GM12878 (cell line): ENCODE measurements at regions not wholly inside any gene's neighbourhood (a gene's known extent, or its start where the extent isn't known, plus 50 kb on each side); places are given as distances from the start of the nearest gene placed in this dataset.

ENCODE experiments used
- ATAC-seq: fragments of 200-7000 bp; cut with Tn5 transposase; 3 replicates; pipeline ENCODE4 v1.9.1; 2020; ENCODE audit warnings: mild to moderate bottlenecking, moderate library complexity
- BruUV-seq: library from RNA; stranded (reverse); fragments of 400-500 nt; replicated peaks from 2 replicates; lab custom pipeline; 2021; lab: Mats Ljungman, UMichigan
- CTCF ChIA-PET: fragments of 300-600 bp; sonication (Branson Sonifier 250); formaldehyde crosslinking; extraction: SDS; loops from one replicate; lab custom pipeline; 2021; ENCODE audit warnings: inconsistent platforms; lab: Yijun Ruan, JAX
- POLR2A ChIA-PET: fragments of 350-600 bp; formaldehyde crosslinking; extraction: SDS; loops from one replicate; lab custom pipeline; 2021; ENCODE audit warnings: inconsistent platforms; lab: Charles Lee
- RAD21 ChIA-PET: fragments of 300-600 bp; sonication (Branson Sonifier 250); formaldehyde crosslinking; loops from one replicate; lab custom pipeline; 2023; ENCODE audit warnings: antibody characterized with exemption; ENCODE audit not compliant: unreplicated experiment; lab: Charles Lee
- SMC1A ChIA-PET: fragments of 300-600 bp; sonication (Branson Sonifier 250); formaldehyde crosslinking; loops from one replicate; lab custom pipeline; 2023; ENCODE audit not compliant: unreplicated experiment, uncharacterized antibody; lab: Charles Lee
- DNase-seq: peaks from one replicate; pipeline ENCODE4 v3.0.0-alpha.2; 2011; ENCODE audit warnings: low read depth, low spot score
- FAIRE-seq: peaks from 3 replicates; lab custom pipeline; 2011; peaks lifted over from hg19 to GRCh38; lab: Jason Lieb, UNC
- H2AFZ ChIP-seq: 2 replicates; pipeline ENCODE4 v1.6.0; 2011; ENCODE audit warnings: low read depth, low read length, control low read depth; ENCODE audit not compliant: control insufficient read depth
- H3K27ac ChIP-seq: 2 replicates; pipeline ENCODE4 v1.5.1; 2011; ENCODE audit warnings: control low read depth; ENCODE audit not compliant: control insufficient read depth, insufficient read depth
- H3K27me3 ChIP-seq, 2 experiments: replicated peaks in 1 of 2; 2 replicates each; pipeline versions ENCODE4 v1.6.0 to v1.6.1; 2011; ENCODE audit warnings: low read length in 1 of 2; ENCODE audit not compliant: control insufficient read depth in 2 of 2, insufficient read depth in 2 of 2
- H3K36me3 ChIP-seq, 2 experiments: 2 replicates each; pipeline ENCODE4 v1.5.1; 2011; ENCODE audit warnings: low read length in 1 of 2; ENCODE audit not compliant: control insufficient read depth in 2 of 2, insufficient read depth in 2 of 2
- H3K4me1 ChIP-seq: 2 replicates; pipeline ENCODE4 v1.6.1; 2011; ENCODE audit warnings: mild to moderate bottlenecking, low read length, moderate library complexity, mixed read lengths; ENCODE audit not compliant: control insufficient read depth, insufficient read depth
- H3K4me2 ChIP-seq: 2 replicates; pipeline ENCODE4 v1.6.0; 2011; ENCODE audit warnings: control low read depth; ENCODE audit not compliant: control insufficient read depth, insufficient read depth
- H3K4me3 ChIP-seq: fragments of 200-600 bp; sonication (generic); 2 replicates; pipeline ENCODE4 v1.5.1; 2016
- H3K79me2 ChIP-seq: 2 replicates; pipeline ENCODE4 v1.6.0; 2011; ENCODE audit warnings: low read length; ENCODE audit not compliant: control insufficient read depth, insufficient read depth
- H3K9ac ChIP-seq: 2 replicates; pipeline ENCODE4 v1.8.0; 2011; ENCODE audit warnings: low read length, control low read depth, mixed read lengths; ENCODE audit not compliant: control insufficient read depth, insufficient read depth
- H3K9me3 ChIP-seq: replicated peaks from 3 replicates; pipeline ENCODE4 v1.5.1; 2011; ENCODE audit warnings: mild to moderate bottlenecking, low read length; ENCODE audit not compliant: control insufficient read depth, insufficient read depth
- H4K20me1 ChIP-seq: 2 replicates; pipeline ENCODE4 v1.6.0; 2011; ENCODE audit not compliant: control insufficient read depth, insufficient read depth
- BCLAF1 ChIP-seq: fragments of 450-650 bp; IDR thresholded peaks from 2 replicates; pipeline ENCODE4 v1.6.1; 2017; ENCODE audit warnings: antibody characterized with exemption, mild to moderate bottlenecking, moderate library complexity
- CBX3 ChIP-seq: fragments of 200-600 bp; sonication (generic); IDR thresholded peaks from 2 replicates; pipeline ENCODE4 v1.6.1; 2016; ENCODE audit warnings: low read depth, borderline replicate concordance
- CBX5 ChIP-seq: sonication (generic); IDR thresholded peaks from 2 replicates; pipeline ENCODE4 v1.6.1; 2016; ENCODE audit warnings: low read depth, moderate library complexity, mild to moderate bottlenecking, inconsistent platforms
- ELK1 ChIP-seq: IDR thresholded peaks from 2 replicates; pipeline ENCODE4 v1.6.1; 2012; ENCODE audit warnings: low read depth, low read length, improper control_type of control experiment
- GABPA ChIP-seq: IDR thresholded peaks from 2 replicates; pipeline ENCODE4 v1.6.1; 2014; ENCODE audit warnings: antibody characterized with exemption, low read depth, mild to moderate bottlenecking, inconsistent platforms
- HDAC6 ChIP-seq: fragments of 200-600 bp; sonication (generic); IDR thresholded peaks from one replicate; pipeline ENCODE4 v1.8.0; 2017; ENCODE audit warnings: antibody characterized with exemption; ENCODE audit not compliant: unreplicated experiment
- IRF4 ChIP-seq: IDR thresholded peaks from 2 replicates; pipeline ENCODE4 v1.6.1; 2011; ENCODE audit warnings: low read depth, low read length
- JUND ChIP-seq: IDR thresholded peaks from 2 replicates; pipeline ENCODE4 v1.6.1; 2012; ENCODE audit warnings: low read depth, mild to moderate bottlenecking, low read length, improper control_type of control experiment, moderate library complexity
- NR2C1 ChIP-seq: fragments of 450-650 bp; IDR thresholded peaks from 2 replicates; pipeline ENCODE4 v1.6.1; 2017; ENCODE audit warnings: antibody characterized with exemption, mild to moderate bottlenecking, moderate library complexity
- POLR2A ChIP-seq: IDR thresholded peaks from 2 replicates; pipeline ENCODE4 v1.6.1; 2011; ENCODE audit warnings: low read depth, mild to moderate bottlenecking, low read length
- RELA ChIP-seq: fragments of 450-650 bp; IDR thresholded peaks from 2 replicates; pipeline ENCODE4 v1.8.0; 2014; ENCODE audit warnings: borderline replicate concordance; ENCODE audit not compliant: partially characterized antibody
- SMARCA5 ChIP-seq: fragments of 450-650 bp; IDR thresholded peaks from 2 replicates; pipeline ENCODE4 v1.6.1; 2017; ENCODE audit warnings: mild to moderate bottlenecking
- SREBF1 ChIP-seq: IDR thresholded peaks from 2 replicates; pipeline ENCODE4 v1.6.1; 2012; ENCODE audit warnings: mild to moderate bottlenecking, low read length
- STAT1 ChIP-seq: fragments of 450-650 bp; conservative IDR thresholded peaks from 2 replicates; pipeline ENCODE4 v1.6.1; 2014; ENCODE audit warnings: antibody characterized with exemption, mild to moderate bottlenecking
- TAF1 ChIP-seq: IDR thresholded peaks from 2 replicates; pipeline ENCODE4 v1.6.1; 2011; ENCODE audit warnings: mild to moderate bottlenecking, low read depth, low read length, borderline replicate concordance
- ZNF592 ChIP-seq: fragments of 450-650 bp; IDR thresholded peaks from 2 replicates; pipeline ENCODE4 v1.6.1; 2017; ENCODE audit warnings: mild to moderate bottlenecking, moderate library complexity
- WGBS: methylation state at CpG from one replicate; pipeline ENCODE4 v1.1.6; 2016; ENCODE audit warnings: low lambda C conversion rate; ENCODE audit not compliant: insufficient replicate concordance, insufficient coverage; ENCODE audit errors: missing lambda C conversion rate; 5-methylcytosine and 5-hydroxymethylcytosine counted together
- in situ Hi-C: fragments of 300-500 bp; cut with MboI; formaldehyde crosslinking; loops from 9 replicates; pipeline ENCODE4 v1.14.3; 2018; ENCODE audit warnings: mixed read lengths
- intact Hi-C: fragments of 100-400 bp; cut with micrococcal nuclease; formaldehyde crosslinking; loops from one replicate; pipeline ENCODE4 v1.14.2; 2022; ENCODE audit not compliant: unreplicated experiment

- H3K4me3 ChIP-seq = no peak overlapping the region
- ChIA-PET POLR2A (interaction anchor here (0.6 kb wide), 1 partner anchor 1245 kb away, joined by 6 read pairs; no protein-coding TSS in a partner anchor), CTCF (no interaction called here), RAD21 (no interaction called here), SMC1A (no interaction called here)
- H3K79me2 ChIP-seq = no peaks in the 10 kb centered on the region
- H3K9me3 ChIP-seq = no peaks in the 10 kb centered on the region
- FAIRE-seq = no peak
- no peak overlapping the region for H2AFZ ChIP-seq
- no peaks in the 10 kb centered on the region for H3K4me1 ChIP-seq
- no peak overlapping the region for H3K27ac ChIP-seq
- H3K9ac ChIP-seq = no peak overlapping the region
- 27% methylated on average over 3 of the region's 3 CpGs for WGBS
- intact Hi-C loops (no loop called here), in situ Hi-C loops (no loop called here)
- TF ChIP-seq TAF1 = no peak
- no peak for TF ChIP-seq CBX3
- TF ChIP-seq HDAC6 = no peak
- no peak for TF ChIP-seq CBX5
- no peak for TF ChIP-seq JUND
- no peak for TF ChIP-seq ZNF592
- TF ChIP-seq GABPA = no peak
- no peak for TF ChIP-seq NR2C1
- TF ChIP-seq SREBF1 = no peak
- no peak for TF ChIP-seq RELA
- TF ChIP-seq STAT1 = no peak
- TF ChIP-seq ELK1 = no peak
- no peak for TF ChIP-seq BCLAF1
- TF ChIP-seq IRF4 = no peak
- TF ChIP-seq POLR2A = no peak
- TF ChIP-seq SMARCA5 = no peak
- TF ChIP-seq, all 136 proteins: peak for 0
- Histone ChIP-seq H3K36me3 (no peaks in the 10 kb centered on the region), H3K27me3 (no peaks in the 10 kb centered on the region), H3K4me2 (no peak overlapping the region), H4K20me1 (no peaks in the 10 kb centered on the region)
- no TSS peak for BruUV-seq
- ATAC-seq (no peak), DNase-seq (no peak)
Observed at GRCh38 chr3:5811016-5811415, 623.5 kb downstream of the EDEM1 start.
